AML-193 (cell line): ENCODE measurements at regions not wholly inside any gene's neighbourhood (a gene's known extent, or its start where the extent isn't known, plus 50 kb on each side); places are given as distances from the start of the nearest gene placed in this dataset.
"Not testable (repeated sequence)": the region's sequence is repeated elsewhere in the genome, so short reads cannot be mapped to it uniquely, and the experiment has no call there.

Source experiments
- DNase-seq, 2 experiments: peaks; one replicate each; lab custom pipeline; 2025; lab: John Stamatoyannopoulos, UW

GRCh38 chr14:106327234-106327633, 800.9 kb downstream of the TMEM121 start:
- DNase-seq, result no peak

- not testable (repeated sequence) for DNase-seq
Measured at GRCh38 chr14:106327702-106328353, 801.4 kb downstream of the TMEM121 start.

- DNase-seq, result not testable (repeated sequence)
Measured at GRCh38 chr14:106329243-106329642, 802.9 kb downstream of the TMEM121 start.

- not testable (repeated sequence) for DNase-seq
Measured at GRCh38 chr14:106329987-106330774, 803.8 kb downstream of the TMEM121 start.

- DNase-seq, result not testable (repeated sequence)
Measured at GRCh38 chr14:106334428-106335109, 808.2 kb downstream of the TMEM121 start.

- not testable (repeated sequence) for DNase-seq
Measured at GRCh38 chr14:106335110-106335429, 808.7 kb downstream of the TMEM121 start.

- DNase-seq, result not testable (repeated sequence)
Measured at GRCh38 chr14:106338775-106339174, 812.4 kb downstream of the TMEM121 start.

- DNase-seq, result not testable (repeated sequence)
Measured at GRCh38 chr14:106340658-106341057, 814.3 kb downstream of the TMEM121 start.

GRCh38 chr14:106341161-106341560, 814.8 kb downstream of the TMEM121 start:
- not testable (repeated sequence) for DNase-seq

GRCh38 chr14:106343626-106344025, 817.2 kb downstream of the TMEM121 start:
- DNase-seq, result no peak

GRCh38 chr14:106344065-106344614, 817.8 kb downstream of the TMEM121 start:
- DNase-seq, result not testable (repeated sequence)

- not testable (repeated sequence) for DNase-seq
Measured at GRCh38 chr14:106344791-106345479, 818.6 kb downstream of the TMEM121 start.

- no peak for DNase-seq
Measured at GRCh38 chr14:106346084-106346483, 819.7 kb downstream of the TMEM121 start.

GRCh38 chr14:106346534-106347290, 820.3 kb downstream of the TMEM121 start:
- no peak for DNase-seq

GRCh38 chr14:106347291-106347778, 821.0 kb downstream of the TMEM121 start:
- no peak for DNase-seq

GRCh38 chr14:106347890-106348755, 821.7 kb downstream of the TMEM121 start:
- no peak for DNase-seq

GRCh38 chr14:106348873-106349540, 822.6 kb downstream of the TMEM121 start:
- DNase-seq, result not testable (repeated sequence)

GRCh38 chr14:106349678-106350457, 823.5 kb downstream of the TMEM121 start:
- DNase-seq, result not testable (repeated sequence)
